ENCODE measurements at regions not wholly inside any gene's neighbourhood (a gene's known extent, or its start where the extent isn't known, plus 50 kb on each side); places are given as distances from the start of the nearest gene placed in this dataset.

- no peaks in the 10 kb centered on the region for H3K36me3 Mint-ChIP-seq (ENCODE audit: low read depth)
- DNase-seq, result no peak
- H3K27me3 Mint-ChIP-seq (ENCODE audit: insufficient read depth), result no peaks in the 10 kb centered on the region
- no peak overlapping the region for H3K27ac Mint-ChIP-seq
- no peak overlapping the region for H3K4me3 Mint-ChIP-seq
- TF ChIP-seq, protein P1, sequence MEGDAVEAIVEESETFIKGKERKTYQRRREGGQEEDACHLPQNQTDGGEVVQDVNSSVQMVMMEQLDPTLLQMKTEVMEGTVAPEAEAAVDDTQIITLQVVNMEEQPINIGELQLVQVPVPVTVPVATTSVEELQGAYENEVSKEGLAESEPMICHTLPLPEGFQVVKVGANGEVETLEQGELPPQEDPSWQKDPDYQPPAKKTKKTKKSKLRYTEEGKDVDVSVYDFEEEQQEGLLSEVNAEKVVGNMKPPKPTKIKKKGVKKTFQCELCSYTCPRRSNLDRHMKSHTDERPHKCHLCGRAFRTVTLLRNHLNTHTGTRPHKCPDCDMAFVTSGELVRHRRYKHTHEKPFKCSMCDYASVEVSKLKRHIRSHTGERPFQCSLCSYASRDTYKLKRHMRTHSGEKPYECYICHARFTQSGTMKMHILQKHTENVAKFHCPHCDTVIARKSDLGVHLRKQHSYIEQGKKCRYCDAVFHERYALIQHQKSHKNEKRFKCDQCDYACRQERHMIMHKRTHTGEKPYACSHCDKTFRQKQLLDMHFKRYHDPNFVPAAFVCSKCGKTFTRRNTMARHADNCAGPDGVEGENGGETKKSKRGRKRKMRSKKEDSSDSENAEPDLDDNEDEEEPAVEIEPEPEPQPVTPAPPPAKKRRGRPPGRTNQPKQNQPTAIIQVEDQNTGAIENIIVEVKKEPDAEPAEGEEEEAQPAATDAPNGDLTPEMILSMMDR (IDR thresholded peaks at IDR 0.05), result no peak
- H3K4me1 Mint-ChIP-seq (ENCODE audit: low read depth), result no peaks in the 10 kb centered on the region
- H3K9me3 Mint-ChIP-seq, result peaks cover 4% of the 10 kb centered on the region; the same call in 1 of the 2 replicates
These were observed 274.3 kb downstream of the JRKL start for GRCh38 chr11:96664110-96664509.

DNA sequence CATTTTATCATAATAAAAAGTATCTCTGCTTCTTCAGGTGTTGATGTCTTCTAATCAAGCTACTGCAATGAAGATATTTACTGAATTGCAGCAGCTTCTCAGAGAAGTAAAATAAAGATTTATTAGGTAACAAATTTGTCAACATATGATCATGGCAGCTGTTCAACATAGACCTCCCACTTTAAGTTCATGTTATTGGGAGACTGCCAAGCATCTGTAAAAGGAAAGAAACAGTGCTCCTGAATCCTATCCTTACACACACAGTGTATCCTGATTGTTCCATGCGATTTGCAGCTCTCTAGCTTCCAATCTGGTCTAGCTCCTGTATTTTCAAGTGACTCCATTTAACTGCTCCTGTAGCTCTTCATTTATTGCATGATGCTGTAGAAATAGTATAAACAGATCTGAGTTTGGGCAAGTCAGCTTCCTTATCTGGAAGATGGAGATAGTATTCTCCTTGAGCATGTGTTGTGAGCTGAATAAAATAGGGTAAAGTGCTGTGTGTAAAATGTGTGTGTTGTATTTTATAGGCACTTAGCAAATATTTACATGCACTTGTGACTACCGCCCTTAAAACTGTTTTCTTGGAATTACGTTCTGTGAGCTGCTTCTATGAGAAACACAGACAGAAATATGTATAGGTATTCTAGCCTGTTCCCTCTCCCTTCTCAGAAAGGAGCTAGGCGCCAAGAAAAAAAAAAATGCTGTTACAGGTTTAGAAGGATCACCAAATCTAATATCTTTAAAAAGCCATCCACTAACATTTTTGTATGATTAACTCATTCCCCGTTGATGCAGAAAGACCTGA, 290.6 kb downstream of the JRKL start:
- H3K9me3 Mint-ChIP-seq, result peaks cover 6% of the 10 kb centered on the region
- no peak overlapping the region for H3K27ac Mint-ChIP-seq
- TF ChIP-seq, protein P1 (IDR thresholded peaks at IDR 0.05), result no peak
- H3K4me1 Mint-ChIP-seq (ENCODE audit: low read depth), result no peaks in the 10 kb centered on the region
- H3K27me3 Mint-ChIP-seq (ENCODE audit: insufficient read depth), result no peaks in the 10 kb centered on the region
- no peaks in the 10 kb centered on the region for H3K36me3 Mint-ChIP-seq (ENCODE audit: low read depth)
- no peak for DNase-seq
- H3K4me3 Mint-ChIP-seq, result no peak overlapping the region

- TF ChIP-seq, protein P1 (IDR thresholded peaks at IDR 0.05), result no peak
- DNase-seq, result no peak
- no peak overlapping the region for H3K4me3 Mint-ChIP-seq
- no peak overlapping the region for H3K27ac Mint-ChIP-seq
- no peaks in the 10 kb centered on the region for H3K4me1 Mint-ChIP-seq (ENCODE audit: low read depth)
- H3K9me3 Mint-ChIP-seq, result peaks cover 6% of the 10 kb centered on the region
- no peaks in the 10 kb centered on the region for H3K36me3 Mint-ChIP-seq (ENCODE audit: low read depth)
- H3K27me3 Mint-ChIP-seq (ENCODE audit: insufficient read depth), result no peaks in the 10 kb centered on the region
These were observed 291.4 kb downstream of the JRKL start for GRCh38 chr11:96681019-96681716.

DNA sequence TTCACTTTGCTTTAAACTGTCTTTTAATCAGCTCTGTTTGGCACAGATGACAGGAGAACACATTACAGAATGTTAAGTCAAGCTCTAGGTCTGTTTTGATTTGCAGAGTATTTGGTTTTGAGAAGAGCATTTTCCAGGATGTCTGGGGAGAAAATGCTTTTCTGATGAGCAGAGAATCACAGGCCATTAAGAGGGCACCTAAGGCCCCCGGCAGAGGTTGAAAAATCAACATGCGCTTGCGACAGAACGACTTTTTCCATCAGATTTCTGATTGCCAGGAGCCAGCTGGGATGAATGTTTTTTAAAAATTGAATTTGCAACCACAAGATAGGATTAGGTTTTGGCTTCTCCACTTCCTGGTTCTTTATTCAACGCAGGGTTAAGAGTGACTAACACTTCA, 304.5 kb downstream of the JRKL start:
- Mint-ChIP-seq H3K4me1 (ENCODE audit: low read depth) (no peaks in the 10 kb centered on the region), H3K4me3 (no peak overlapping the region), H3K36me3 (ENCODE audit: low read depth) (no peaks in the 10 kb centered on the region)

GRCh38 chr11:96696731-96697130, 306.9 kb downstream of the JRKL start:
- Mint-ChIP-seq H3K4me3 (no peak overlapping the region), H3K27ac (no peak overlapping the region), H3K27me3 (ENCODE audit: insufficient read depth) (no peaks in the 10 kb centered on the region), H3K9me3 (no peaks in the 10 kb centered on the region; the same call in 1 of the 2 replicates), H3K36me3 (ENCODE audit: low read depth) (no peaks in the 10 kb centered on the region), H3K4me1 (ENCODE audit: low read depth) (no peaks in the 10 kb centered on the region)
- DNase-seq, result no peak
- TF ChIP-seq, protein P1 (IDR thresholded peaks at IDR 0.05), result no peak

More for the DNA sequence above, 304.5 kb downstream of the JRKL start:
- H3K27me3 Mint-ChIP-seq (ENCODE audit: insufficient read depth), result no peaks in the 10 kb centered on the region
- DNase-seq, result no peak
- no peaks in the 10 kb centered on the region; the same call in 1 of the 2 replicates for H3K9me3 Mint-ChIP-seq
- no peak overlapping the region for H3K27ac Mint-ChIP-seq
- TF ChIP-seq, protein P1 (IDR thresholded peaks at IDR 0.05), result no peak
